Upper lobe of left lung (tissue), 4 donors: ENCODE measurements at regions not wholly inside any gene's neighbourhood (a gene's known extent, or its start where the extent isn't known, plus 50 kb on each side); places are given as distances from the start of the nearest gene placed in this dataset.

Experiments used
- EP300 ChIP-seq, 4 donors: sonication (generic); formaldehyde crosslinking; IDR thresholded peaks; one replicate each; pipeline ENCODE4 v1.5.1; 2017; ENCODE audit warnings: antibody characterized with exemption in 4 of 4, control low read depth in 2 of 4
- TF ChIP-seq, protein P1 (sequence below), 6 experiments: fragments of 450-650 bp in 4 of 6; fragments of 200-600 bp in 2 of 6; sonication (generic) in 2 of 6; IDR thresholded peaks; one replicate each; pipeline ENCODE4 v1.5.1; 2016 to 2019; ENCODE audit warnings: antibody characterized with exemption in 6 of 6

DNA sequence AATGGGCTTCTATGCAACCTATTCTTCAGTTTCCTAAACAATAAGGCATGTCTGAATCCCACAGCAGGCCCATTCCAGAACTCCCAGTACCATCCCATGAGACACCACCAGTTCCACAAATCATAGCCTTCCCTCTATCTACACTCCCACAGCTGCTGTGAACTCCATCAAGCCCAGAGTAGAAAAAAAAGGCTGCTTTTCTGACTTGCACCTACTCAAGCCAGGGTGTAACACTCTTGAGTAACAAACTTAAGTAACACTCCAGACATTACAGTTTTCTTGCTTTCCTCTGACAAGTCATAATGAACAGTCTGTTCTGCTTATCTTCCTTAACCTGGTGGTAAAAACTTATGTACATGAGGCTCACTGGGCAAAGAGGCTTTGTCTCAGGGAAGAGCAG lies 283.1 kb downstream of the NFKBIZ start:
- TF ChIP-seq, protein P1, sequence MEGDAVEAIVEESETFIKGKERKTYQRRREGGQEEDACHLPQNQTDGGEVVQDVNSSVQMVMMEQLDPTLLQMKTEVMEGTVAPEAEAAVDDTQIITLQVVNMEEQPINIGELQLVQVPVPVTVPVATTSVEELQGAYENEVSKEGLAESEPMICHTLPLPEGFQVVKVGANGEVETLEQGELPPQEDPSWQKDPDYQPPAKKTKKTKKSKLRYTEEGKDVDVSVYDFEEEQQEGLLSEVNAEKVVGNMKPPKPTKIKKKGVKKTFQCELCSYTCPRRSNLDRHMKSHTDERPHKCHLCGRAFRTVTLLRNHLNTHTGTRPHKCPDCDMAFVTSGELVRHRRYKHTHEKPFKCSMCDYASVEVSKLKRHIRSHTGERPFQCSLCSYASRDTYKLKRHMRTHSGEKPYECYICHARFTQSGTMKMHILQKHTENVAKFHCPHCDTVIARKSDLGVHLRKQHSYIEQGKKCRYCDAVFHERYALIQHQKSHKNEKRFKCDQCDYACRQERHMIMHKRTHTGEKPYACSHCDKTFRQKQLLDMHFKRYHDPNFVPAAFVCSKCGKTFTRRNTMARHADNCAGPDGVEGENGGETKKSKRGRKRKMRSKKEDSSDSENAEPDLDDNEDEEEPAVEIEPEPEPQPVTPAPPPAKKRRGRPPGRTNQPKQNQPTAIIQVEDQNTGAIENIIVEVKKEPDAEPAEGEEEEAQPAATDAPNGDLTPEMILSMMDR (IDR thresholded peaks at IDR 0.05) = no peak
- peak in 1 of 4 donors; percentile 25 for TF ChIP-seq EP300 (IDR thresholded peaks at IDR 0.05)
